Astrocyte (in vitro differentiated cells and primary cell): ENCODE measurements at regions not wholly inside any gene's neighbourhood (a gene's known extent, or its start where the extent isn't known, plus 50 kb on each side); places are given as distances from the start of the nearest gene placed in this dataset.

ENCODE experiments used
- DNase-seq: peaks from one replicate; pipeline ENCODE4 v3.0.0-alpha.2; 2010; ENCODE audit warnings: low read depth
- FAIRE-seq: peaks from 2 replicates; lab custom pipeline; 2011; peaks lifted over from hg19 to GRCh38; lab: Jason Lieb, UNC
- H2AFZ ChIP-seq: 2 replicates; pipeline ENCODE4 v1.6.0; 2012; ENCODE audit warnings: low read depth, low read length, inconsistent platforms
- H3K27ac ChIP-seq: 2 replicates; pipeline ENCODE4 v1.5.1; 2011; ENCODE audit warnings: low read depth, low read length, inconsistent platforms
- H3K27me3 ChIP-seq: 2 replicates; pipeline ENCODE4 v1.6.0; 2011; ENCODE audit warnings: low read length, inconsistent platforms; ENCODE audit not compliant: insufficient read depth
- H3K36me3 ChIP-seq: 2 replicates; pipeline ENCODE4 v1.5.1; 2011; ENCODE audit warnings: low read length, inconsistent platforms; ENCODE audit not compliant: insufficient read depth
- H3K4me1 ChIP-seq: 2 replicates; pipeline ENCODE4 v1.5.1; 2011; ENCODE audit warnings: low read length, inconsistent platforms; ENCODE audit not compliant: insufficient read depth
- H3K4me2 ChIP-seq: 2 replicates; pipeline ENCODE4 v1.6.0; 2012; ENCODE audit warnings: low read length, inconsistent platforms
- H3K4me3 ChIP-seq: 2 replicates; pipeline ENCODE4 v1.5.1; 2011; ENCODE audit warnings: low read depth, mild to moderate bottlenecking, low read length, inconsistent platforms; ENCODE audit not compliant: insufficient read depth
- H3K79me2 ChIP-seq: 2 replicates; pipeline ENCODE4 v1.6.0; 2012; ENCODE audit warnings: mild to moderate bottlenecking, low read length, inconsistent platforms; ENCODE audit not compliant: insufficient read depth
- H3K9ac ChIP-seq: 2 replicates; pipeline ENCODE4 v1.6.0; 2012; ENCODE audit warnings: mild to moderate bottlenecking, low read length, inconsistent platforms
- H3K9me3 ChIP-seq: 2 replicates; pipeline ENCODE4 v1.5.1; 2012; ENCODE audit warnings: low read depth, mild to moderate bottlenecking, low read length, inconsistent platforms; ENCODE audit not compliant: insufficient read depth
- H4K20me1 ChIP-seq: 2 replicates; pipeline ENCODE4 v1.6.0; 2012; ENCODE audit warnings: low read length, inconsistent platforms; ENCODE audit not compliant: insufficient read depth
- H3K27ac Mint-ChIP-seq: one replicate; pipeline ENCODE4 v1.8.0; 2021; ENCODE audit warnings: mild to moderate bottlenecking, mixed read lengths; ENCODE audit not compliant: unreplicated experiment
- H3K27me3 Mint-ChIP-seq: one replicate; pipeline ENCODE4 v1.8.0; 2021; ENCODE audit warnings: low read depth, mixed read lengths; ENCODE audit not compliant: unreplicated experiment
- H3K36me3 Mint-ChIP-seq: one replicate; pipeline ENCODE4 v1.8.0; 2021; ENCODE audit warnings: low read depth, mixed read lengths; ENCODE audit not compliant: unreplicated experiment
- H3K4me1 Mint-ChIP-seq: one replicate; pipeline ENCODE4 v1.8.0; 2021; ENCODE audit warnings: low read depth, mixed read lengths; ENCODE audit not compliant: unreplicated experiment
- H3K4me3 Mint-ChIP-seq: one replicate; pipeline ENCODE4 v1.8.0; 2021; ENCODE audit warnings: mild to moderate bottlenecking, moderate library complexity, mixed read lengths; ENCODE audit not compliant: unreplicated experiment
- H3K9me3 Mint-ChIP-seq: one replicate; pipeline ENCODE4 v1.8.0; 2021; ENCODE audit warnings: mild to moderate bottlenecking, mixed read lengths; ENCODE audit not compliant: unreplicated experiment
- EZH2 ChIP-seq: IDR thresholded peaks from 2 replicates; pipeline ENCODE4 v1.6.1; 2012; ENCODE audit warnings: mild to moderate bottlenecking, low read length, inconsistent platforms; ENCODE audit not compliant: insufficient read depth
- TF ChIP-seq, protein P1 (sequence below): IDR thresholded peaks from 2 replicates; pipeline ENCODE4 v1.5.1; 2011; ENCODE audit warnings: low read depth, mild to moderate bottlenecking, inconsistent platforms, low read length, moderate library complexity; ENCODE audit not compliant: insufficient read depth

DNA sequence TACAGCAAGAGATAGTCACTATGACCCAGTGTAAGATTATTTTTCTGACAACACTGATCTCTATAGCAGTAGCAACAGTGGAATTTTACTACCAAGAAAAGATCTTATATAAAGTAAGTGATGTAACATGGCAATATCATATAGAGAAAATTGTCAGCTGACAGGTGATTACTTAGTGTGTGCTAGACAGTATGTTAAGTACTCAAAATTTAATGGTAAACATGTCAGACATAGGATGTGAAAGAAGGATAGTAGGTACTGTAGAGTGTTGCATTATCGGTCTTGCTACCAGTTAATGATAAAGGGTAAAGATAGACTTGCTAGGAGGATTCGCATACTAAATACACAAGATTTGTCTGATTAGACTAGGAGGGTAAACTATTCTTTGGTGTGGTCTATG, 247.4 kb downstream of the CYLC2 start:
- Histone ChIP-seq H3K27ac (no peak overlapping the region), H3K79me2 (no peaks in the 10 kb centered on the region), H3K4me1 (no peaks in the 10 kb centered on the region), H3K9me3 (no peaks in the 10 kb centered on the region), H3K4me2 (no peak overlapping the region), H3K4me3 (no peak overlapping the region), H4K20me1 (no peaks in the 10 kb centered on the region), H3K36me3 (no peaks in the 10 kb centered on the region), H3K9ac (no peak overlapping the region), H2AFZ (no peak overlapping the region), H3K27me3 (no peaks in the 10 kb centered on the region)
- Mint-ChIP-seq H3K27ac (no peak overlapping the region), H3K9me3 (no peaks in the 10 kb centered on the region), H3K27me3 (no peaks in the 10 kb centered on the region), H3K36me3 (no peaks in the 10 kb centered on the region), H3K4me3 (no peak overlapping the region), H3K4me1 (no peaks in the 10 kb centered on the region)
- TF ChIP-seq EZH2: no peak
- TF ChIP-seq, protein P1, sequence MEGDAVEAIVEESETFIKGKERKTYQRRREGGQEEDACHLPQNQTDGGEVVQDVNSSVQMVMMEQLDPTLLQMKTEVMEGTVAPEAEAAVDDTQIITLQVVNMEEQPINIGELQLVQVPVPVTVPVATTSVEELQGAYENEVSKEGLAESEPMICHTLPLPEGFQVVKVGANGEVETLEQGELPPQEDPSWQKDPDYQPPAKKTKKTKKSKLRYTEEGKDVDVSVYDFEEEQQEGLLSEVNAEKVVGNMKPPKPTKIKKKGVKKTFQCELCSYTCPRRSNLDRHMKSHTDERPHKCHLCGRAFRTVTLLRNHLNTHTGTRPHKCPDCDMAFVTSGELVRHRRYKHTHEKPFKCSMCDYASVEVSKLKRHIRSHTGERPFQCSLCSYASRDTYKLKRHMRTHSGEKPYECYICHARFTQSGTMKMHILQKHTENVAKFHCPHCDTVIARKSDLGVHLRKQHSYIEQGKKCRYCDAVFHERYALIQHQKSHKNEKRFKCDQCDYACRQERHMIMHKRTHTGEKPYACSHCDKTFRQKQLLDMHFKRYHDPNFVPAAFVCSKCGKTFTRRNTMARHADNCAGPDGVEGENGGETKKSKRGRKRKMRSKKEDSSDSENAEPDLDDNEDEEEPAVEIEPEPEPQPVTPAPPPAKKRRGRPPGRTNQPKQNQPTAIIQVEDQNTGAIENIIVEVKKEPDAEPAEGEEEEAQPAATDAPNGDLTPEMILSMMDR: no peak
- DNase-seq: no peak
- no peak for FAIRE-seq

DNA sequence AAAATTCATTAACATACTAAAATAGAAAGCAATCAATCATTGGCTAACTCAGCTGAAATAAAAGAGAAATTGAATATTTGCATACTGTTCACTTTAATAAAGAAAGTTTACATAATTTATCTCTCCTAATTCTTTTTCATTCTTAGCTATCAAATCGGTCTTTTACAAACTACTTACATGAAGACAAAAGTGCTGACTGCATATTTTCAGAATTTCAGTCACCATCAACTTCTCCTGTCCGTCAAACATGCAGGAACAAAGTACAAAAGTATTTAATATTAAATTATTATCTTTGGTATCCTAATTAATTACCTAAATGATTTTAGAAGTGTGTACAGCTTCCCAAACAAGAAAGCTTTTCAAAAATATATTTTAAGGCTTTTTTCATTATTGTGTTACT, 248.4 kb downstream of the CYLC2 start:
- H3K27ac Mint-ChIP-seq: no peak overlapping the region
- Histone ChIP-seq H3K36me3 (no peaks in the 10 kb centered on the region), H3K4me2 (no peak overlapping the region), H3K79me2 (no peaks in the 10 kb centered on the region), H2AFZ (no peak overlapping the region), H4K20me1 (no peaks in the 10 kb centered on the region), H3K27ac (no peak overlapping the region), H3K27me3 (no peaks in the 10 kb centered on the region), H3K9ac (no peak overlapping the region), H3K4me1 (no peaks in the 10 kb centered on the region), H3K4me3 (no peak overlapping the region), H3K9me3 (no peaks in the 10 kb centered on the region)
- no peaks in the 10 kb centered on the region for H3K36me3 Mint-ChIP-seq
- no peak for TF ChIP-seq EZH2
- TF ChIP-seq, protein P1: no peak
- H3K27me3 Mint-ChIP-seq: no peaks in the 10 kb centered on the region
- DNase-seq (no peak), FAIRE-seq (no peak)
- no peak overlapping the region for H3K4me3 Mint-ChIP-seq
- no peaks in the 10 kb centered on the region for H3K4me1 Mint-ChIP-seq
- H3K9me3 Mint-ChIP-seq: no peaks in the 10 kb centered on the region

DNA sequence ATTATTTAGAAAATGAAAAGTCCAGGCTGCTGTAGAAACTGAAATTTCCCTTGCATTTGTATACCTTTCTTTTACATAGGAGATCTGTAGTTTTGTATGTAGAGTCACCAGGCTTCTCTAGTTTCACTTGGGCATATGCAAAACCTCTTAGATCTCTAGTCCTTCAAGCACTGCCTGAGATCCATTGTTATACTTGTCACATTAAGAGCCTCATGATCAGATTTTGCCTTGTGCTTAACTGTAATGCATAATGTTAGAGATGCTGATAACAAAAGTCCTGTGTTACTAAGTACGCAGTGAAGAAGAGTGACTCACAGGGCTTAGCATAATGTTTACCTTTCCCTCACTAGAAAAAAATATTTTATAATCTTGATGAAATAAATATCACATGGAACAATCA, 250.2 kb downstream of the CYLC2 start:
- H3K4me3 Mint-ChIP-seq: no peak overlapping the region
- H3K27me3 Mint-ChIP-seq: no peaks in the 10 kb centered on the region
- Histone ChIP-seq H3K27ac (no peak overlapping the region), H3K4me2 (no peak overlapping the region), H3K4me3 (no peak overlapping the region), H2AFZ (no peak overlapping the region), H3K9ac (no peak overlapping the region), H3K36me3 (no peaks in the 10 kb centered on the region), H3K9me3 (no peaks in the 10 kb centered on the region), H3K79me2 (no peaks in the 10 kb centered on the region), H4K20me1 (no peaks in the 10 kb centered on the region), H3K27me3 (no peaks in the 10 kb centered on the region), H3K4me1 (no peaks in the 10 kb centered on the region)
- no peaks in the 10 kb centered on the region for H3K4me1 Mint-ChIP-seq
- H3K27ac Mint-ChIP-seq: no peak overlapping the region
- no peak for FAIRE-seq
- H3K9me3 Mint-ChIP-seq: no peaks in the 10 kb centered on the region
- TF ChIP-seq, protein P1: no peak
- TF ChIP-seq EZH2: no peak
- no peaks in the 10 kb centered on the region for H3K36me3 Mint-ChIP-seq
- DNase-seq: no peak
